ENCODE measurements at regions not wholly inside any gene's neighbourhood (a gene's known extent, or its start where the extent isn't known, plus 50 kb on each side); places are given as distances from the start of the nearest gene placed in this dataset.
"Not testable (repeated sequence)": the region's sequence is repeated elsewhere in the genome, so short reads cannot be mapped to it uniquely, and the experiment has no call there.

GRCh38 chr4:20046931-20047677 lies 204.6 kb upstream of the SLIT2 start:
- DNase-seq, result no peak

GRCh38 chr4:20046179-20046578 lies 205.5 kb upstream of the SLIT2 start:
- DNase-seq, result no peak

DNA sequence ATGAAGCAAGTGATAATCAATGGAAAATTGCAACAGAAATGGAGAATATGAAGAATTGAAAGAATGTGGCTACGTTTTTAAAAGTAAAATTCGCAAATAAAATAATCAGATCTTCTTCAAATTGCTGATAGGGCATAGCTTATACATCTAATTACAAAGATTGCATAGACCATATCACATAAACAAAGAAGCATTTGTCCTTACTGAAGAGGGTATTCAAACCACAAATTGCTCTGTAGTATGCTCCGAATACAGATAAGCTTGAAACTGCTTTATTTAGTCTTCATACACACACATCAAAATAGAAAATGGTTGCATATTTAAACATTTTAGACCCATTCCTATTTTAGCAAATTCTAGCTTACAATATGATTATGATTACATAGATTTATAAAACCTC lies 206.7 kb upstream of the SLIT2 start:
- no peak for DNase-seq

- DNase-seq, result no peak
Measured at GRCh38 chr4:20044502-20044911, 207.2 kb upstream of the SLIT2 start.

DNA sequence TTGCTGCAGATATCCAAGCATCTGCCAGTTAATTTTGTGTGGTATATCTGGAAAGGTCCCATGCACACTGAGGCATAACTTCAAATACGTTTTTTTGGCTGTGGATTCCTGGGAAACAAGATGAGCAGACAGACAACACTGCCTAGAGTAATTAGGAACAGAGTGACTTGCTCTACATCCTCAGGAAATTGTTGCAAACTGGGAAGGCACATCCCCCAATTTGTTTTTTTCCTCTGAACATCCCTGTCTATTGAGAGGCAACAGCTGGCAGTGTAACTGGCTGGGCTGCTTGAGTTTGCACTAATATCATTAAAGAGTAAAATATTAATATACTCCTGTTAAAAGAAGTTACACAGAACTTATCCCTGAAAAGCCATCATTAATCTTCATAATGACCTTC lies 207.7 kb upstream of the SLIT2 start:
- DNase-seq, result no peak

DNA sequence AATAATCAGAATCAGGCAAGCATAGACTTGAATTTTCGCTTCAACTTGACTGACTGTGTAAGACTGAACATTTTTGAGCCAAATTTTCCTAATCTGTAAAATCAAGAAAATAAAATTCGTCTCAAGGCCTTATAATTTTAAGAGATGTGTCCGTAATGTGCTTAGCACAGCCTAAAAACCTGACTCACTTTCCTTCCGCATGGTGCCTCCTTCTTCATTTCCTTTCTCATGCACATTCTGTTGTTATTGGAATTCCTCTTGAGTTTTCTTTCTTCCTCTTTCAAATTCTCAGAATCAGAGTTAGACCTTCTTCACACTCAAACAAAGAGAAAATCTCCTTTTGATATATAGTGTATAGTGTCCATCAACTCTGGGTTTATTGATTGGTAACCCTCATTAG lies 208.9 kb upstream of the SLIT2 start:
- DNase-seq, result no peak

- DNase-seq, result peak; percentile 61
Measured at GRCh38 chr4:20041839-20042407, 209.8 kb upstream of the SLIT2 start.

DNA sequence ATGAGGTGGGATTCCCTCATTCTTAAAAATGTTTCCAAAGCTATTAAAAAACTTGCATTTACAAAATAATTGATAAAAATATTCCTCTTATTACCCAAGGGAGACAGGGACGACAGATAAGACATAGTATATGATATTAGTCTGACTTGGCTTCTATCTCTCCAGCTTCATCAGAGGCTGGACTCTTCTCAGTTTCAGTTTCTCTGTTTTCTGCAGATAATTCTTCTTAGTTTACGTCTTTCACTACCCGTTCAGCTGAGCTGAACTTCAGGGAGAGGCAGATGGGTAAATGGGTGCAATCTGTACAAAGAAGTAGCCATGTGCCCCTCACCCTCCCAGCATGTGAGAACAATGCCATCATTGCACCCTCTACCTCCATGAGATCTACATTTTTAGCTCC lies 214.0 kb upstream of the SLIT2 start:
- DNase-seq, result no peak

DNA sequence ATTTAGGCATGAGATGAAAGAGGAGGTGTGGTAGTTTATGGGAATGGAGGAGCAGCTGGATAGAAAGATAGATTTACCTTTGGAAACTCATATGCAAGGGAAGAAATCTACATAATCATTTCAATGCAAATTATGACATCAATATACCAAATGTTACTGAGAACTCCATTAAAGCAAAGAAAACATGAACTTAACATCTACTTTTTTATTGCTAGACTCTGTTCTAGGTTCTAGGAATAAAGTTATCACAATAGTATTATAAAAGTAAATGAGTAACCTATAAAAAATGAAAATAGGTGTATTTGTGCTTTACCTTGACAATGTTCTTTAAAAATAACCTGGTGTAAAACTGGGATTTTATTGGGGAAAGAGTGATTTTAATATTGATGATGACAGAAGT lies 221.6 kb upstream of the SLIT2 start:
- no peak for DNase-seq

GRCh38 chr4:20028645-20029044 lies 223.1 kb upstream of the SLIT2 start:
- DNase-seq, result no peak

- DNase-seq, result no peak
Measured at GRCh38 chr4:20026456-20026855, 225.2 kb upstream of the SLIT2 start.

- no peak for DNase-seq
Measured at GRCh38 chr4:20022471-20022870, 229.2 kb upstream of the SLIT2 start.

DNA sequence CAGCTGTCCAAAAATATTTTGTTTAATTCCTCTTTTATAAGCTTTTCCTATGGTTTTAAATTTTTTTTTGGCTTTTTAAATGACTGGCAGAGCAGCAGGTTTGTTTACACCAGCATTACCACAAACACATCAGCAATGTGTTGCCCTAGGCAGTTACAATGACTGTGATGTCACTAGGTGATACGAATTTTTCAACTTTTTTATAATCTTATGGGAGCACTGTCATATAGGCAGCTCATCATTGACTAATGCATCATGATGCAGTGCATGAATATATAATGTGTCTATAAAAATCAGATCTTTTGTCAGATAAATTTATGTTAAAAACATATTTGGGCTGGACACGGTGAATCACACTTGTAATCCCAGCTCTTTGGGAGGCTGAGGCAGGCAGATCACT lies 231.6 kb upstream of the SLIT2 start:
- no peak for DNase-seq

- DNase-seq, result no peak
Measured at GRCh38 chr4:20019310-20020015, 232.2 kb upstream of the SLIT2 start.

DNA sequence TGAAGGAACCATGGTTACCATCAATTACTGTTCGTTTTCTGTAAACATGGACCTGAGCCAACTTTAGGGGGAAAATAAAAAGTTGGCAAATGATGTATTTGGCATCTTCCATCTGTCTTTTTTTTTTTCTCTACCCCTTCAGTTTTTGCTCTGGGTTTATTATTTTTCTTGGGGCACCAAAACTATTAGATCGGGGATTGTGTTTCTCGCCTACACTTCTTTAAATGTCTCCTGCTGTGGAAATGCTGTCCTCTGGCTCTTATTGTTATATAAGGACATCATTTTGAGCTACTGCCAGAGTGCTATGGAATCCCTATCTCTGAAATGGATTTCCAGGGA lies 234.0 kb upstream of the SLIT2 start:
- peak; percentile 56 for DNase-seq

DNA sequence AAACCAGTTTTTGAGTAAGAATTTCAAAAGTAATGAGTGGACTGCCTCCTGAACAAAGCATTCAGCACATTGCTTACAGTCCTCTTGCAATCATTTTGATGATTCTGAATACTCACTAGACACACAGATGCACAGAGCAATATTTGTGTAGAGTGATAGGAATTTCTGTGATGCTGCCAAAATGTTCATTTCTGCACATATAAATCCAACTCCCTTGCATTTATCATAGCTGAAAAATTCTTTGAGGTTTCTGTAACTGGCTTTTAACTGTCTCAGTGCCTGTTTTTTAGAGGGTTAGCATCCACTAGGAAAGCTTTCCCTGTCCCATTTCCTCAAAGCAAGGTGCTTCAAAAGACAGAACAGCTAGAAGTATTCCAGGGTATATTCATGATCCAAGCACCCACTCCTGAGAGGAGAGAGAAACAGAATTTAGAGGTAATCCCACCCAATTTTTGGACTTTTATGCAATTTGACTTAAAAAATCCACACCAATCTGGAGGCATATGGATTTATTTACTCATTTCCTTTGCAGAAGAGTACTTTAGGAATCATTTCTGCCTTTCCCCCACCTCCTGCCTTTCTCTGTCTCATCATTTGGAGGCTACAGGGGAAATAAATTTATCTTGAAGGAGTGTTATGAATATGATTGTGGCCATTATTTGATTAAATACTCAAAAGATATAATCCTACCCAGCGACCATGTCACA lies 234.5 kb upstream of the SLIT2 start:
- DNase-seq, result peak; percentile 15

DNA sequence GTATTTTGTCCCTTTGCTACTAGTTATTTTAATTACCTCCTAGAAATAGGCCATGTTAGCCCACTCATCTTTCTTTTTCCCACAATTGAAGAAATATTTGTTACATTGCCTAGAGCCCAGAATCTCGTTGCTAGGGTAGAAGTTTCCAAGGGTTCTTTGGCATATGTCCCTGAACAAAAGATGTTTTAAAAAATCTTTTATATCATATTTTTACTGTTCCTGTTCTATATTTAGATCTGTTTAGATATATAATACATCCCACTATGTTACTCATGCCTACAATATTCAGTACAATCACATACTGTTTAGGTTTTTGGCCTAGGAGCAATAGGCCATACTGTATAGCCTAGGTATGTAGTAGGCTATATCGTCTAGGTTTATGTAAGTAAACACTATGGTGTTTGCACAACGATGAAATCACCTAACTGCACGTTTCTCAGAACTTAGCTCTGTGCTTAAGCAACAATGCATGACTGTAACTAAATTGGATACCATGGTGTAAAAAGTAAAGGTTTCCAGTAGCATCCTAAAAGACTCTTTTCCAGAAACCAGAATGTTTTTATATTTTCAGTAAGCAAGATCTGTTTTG lies 236.0 kb upstream of the SLIT2 start:
- DNase-seq, result peak; percentile 68

DNA sequence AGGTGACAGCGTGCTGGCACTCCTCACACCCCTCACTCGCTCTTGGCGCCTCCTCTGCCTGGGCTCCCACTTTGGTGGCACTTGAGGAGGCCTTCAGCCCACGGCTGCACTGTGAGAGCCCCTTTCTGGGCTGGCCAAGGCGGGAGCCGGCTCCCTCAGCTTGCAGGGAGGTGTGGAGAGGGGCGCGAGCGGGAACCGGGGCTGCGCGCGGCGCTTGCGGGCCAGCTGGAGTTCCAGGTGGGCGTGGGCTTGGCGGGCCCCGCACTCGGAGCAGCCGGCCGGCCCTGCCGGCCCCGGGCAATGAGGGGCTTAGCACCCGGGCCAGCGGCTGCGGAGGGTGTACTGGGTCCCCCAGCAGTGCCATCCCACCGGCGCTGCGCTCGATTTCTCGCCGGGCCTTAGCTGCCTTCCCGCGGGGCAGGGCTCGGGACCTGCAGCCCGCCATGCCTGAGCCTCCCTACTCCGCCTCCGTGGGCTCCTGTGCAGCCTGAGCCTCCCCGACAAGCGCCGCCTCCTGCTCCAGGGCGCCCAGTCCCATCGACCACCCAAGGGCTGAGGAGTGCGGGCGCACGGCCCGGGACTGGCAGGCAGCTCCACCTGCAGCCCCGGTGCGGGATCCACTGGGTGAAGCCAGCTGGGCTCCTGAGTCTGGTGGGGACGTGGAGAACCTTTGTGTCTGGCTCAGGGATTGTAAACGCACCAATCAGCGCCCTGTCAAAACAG lies 247.7 kb upstream of the SLIT2 start:
- DNase-seq, result not testable (repeated sequence)

DNA sequence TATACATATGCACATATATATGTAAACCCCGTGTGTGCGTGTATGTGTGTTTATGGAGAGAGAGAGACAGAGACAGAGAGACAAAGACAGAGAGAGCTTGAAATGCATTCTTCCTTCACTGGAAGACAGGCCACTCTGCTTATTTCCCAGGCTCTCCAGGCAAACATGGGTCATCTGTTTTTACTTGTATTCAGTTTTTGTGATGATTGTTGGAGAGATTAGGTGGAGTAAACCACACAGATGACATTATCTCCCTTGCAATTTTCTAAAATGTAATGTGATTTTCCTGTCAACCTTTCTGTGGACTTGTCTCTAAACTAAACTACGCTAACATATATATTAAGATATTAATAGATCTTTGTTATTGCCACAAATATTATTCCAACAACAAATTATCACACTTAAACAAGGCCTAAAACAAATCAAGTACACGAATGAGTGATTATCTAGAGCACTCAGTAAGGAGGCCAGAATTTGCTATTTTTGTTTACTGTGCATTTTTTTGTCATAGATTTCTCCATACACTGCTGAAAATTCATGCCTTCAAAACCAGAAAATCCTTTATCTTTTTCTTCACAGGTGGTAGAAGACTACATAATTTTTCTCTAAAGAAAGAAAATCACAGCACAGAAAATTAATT lies 251.8 kb upstream of the SLIT2 start:
- peak; percentile 12 for DNase-seq

DNA sequence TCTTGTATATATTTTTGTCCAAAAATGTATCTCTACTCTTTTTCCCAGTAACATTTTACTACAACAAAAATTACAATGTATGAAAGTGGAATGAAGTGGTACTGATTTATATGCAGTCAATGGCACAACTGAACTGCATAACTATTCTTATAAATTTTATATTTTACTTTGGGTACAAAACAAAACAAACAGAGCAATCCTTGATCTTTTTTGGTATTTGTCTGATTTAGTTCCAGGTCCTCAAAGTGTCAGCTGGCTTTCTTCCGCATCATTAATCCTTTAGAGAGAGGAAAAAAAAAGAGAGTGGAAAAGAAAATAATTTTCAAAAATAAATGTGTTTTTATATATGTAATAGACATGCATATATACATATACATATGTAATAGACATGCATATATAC lies 252.4 kb upstream of the SLIT2 start:
- peak; percentile 34 for DNase-seq

DNA sequence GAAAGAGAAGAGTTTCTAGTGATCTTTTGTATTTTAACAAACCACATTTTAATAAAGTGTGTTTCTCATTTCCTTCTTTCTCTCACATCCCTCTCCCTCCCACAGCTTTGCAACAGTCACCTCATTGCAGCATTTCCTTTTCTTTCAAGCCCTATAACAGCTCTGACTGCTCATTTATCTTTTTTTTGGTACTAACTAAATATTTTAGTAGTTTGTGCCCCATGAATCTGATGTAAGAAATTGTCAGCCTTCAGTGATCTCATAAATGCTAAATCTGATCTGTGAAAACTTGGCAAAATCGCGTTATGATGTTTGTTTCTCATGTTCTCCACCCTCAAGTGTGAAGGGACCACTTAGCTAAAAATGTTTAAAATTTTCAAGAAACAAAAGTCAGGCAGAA lies 258.5 kb upstream of the SLIT2 start:
- no peak for DNase-seq

DNA sequence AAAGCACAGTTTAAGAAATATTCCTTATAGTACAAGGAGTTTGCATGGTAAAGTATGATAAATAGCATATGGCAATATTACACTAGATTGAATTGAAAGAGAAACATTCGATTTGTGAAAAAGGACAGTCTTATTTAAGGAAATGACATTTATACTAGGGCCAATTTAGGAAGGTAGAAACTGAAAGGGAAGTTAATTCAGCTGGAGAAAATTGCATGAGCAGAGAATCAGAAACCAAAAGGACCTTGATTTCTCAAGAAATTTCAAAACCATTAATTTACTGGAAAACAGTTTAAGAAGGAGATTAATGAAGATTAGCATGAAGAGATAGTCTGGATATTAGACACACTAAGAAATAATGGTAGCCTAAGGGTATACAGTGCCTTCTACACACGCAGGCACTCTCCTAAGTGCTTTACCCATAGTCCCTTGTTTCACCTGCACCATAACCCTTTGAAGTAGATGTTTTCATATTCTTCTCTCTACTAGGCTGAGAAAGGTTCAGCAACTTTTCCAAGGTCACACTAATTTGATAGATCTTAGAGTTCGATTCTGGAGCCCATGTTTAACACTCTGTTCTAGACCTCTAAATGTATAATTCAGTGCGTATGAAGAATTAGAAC lies 259.1 kb upstream of the SLIT2 start:
- no peak for DNase-seq
